WTC11 (cell line): ENCODE measurements at regions not wholly inside any gene's neighbourhood (a gene's known extent, or its start where the extent isn't known, plus 50 kb on each side); places are given as distances from the start of the nearest gene placed in this dataset.

Source experiments
- ESRRA ChIP-seq: sonication (generic); formaldehyde crosslinking; IDR thresholded peaks from 2 replicates; pipeline ENCODE4 v1.8.1; 2022; ENCODE audit warnings: mild to moderate bottlenecking, missing genetic modification reagents, borderline replicate concordance
- RELA ChIP-seq: sonication (generic); formaldehyde crosslinking; IDR thresholded peaks from 2 replicates; pipeline ENCODE4 v1.8.1; 2022; ENCODE audit warnings: missing genetic modification reagents, mild to moderate bottlenecking, borderline replicate concordance
- SOX15 ChIP-seq: fragments of 250-450 bp; sonication (Bioruptor Pico); IDR thresholded peaks from 2 replicates; pipeline ENCODE4 v1.9.0; 2021; ENCODE audit warnings: mild to moderate bottlenecking
- SP1 ChIP-seq: sonication (generic); formaldehyde crosslinking; conservative IDR thresholded peaks from 2 replicates; pipeline ENCODE4 v1.8.1; 2022; ENCODE audit warnings: missing genetic modification reagents
- TCF7 ChIP-seq: sonication (generic); formaldehyde crosslinking; IDR thresholded peaks from 2 replicates; pipeline ENCODE4 v1.8.0; 2022; ENCODE audit warnings: mild to moderate bottlenecking, low read depth, missing genetic modification reagents, moderate library complexity
- ZNF121 ChIP-seq: sonication (generic); formaldehyde crosslinking; IDR thresholded peaks from 2 replicates; pipeline ENCODE4 v1.8.0; 2023; ENCODE audit warnings: missing genetic modification reagents
- TF ChIP-seq, protein P1 (sequence below): sonication (generic); formaldehyde crosslinking; IDR thresholded peaks from 2 replicates; pipeline ENCODE4 v1.8.0; 2022; ENCODE audit warnings: mild to moderate bottlenecking, missing genetic modification reagents
- TF ChIP-seq, protein P2 (sequence below): fragments of 200-600 bp; IDR thresholded peaks from 2 replicates; pipeline ENCODE4 v1.8.0; 2022; ENCODE audit warnings: antibody characterized with exemption
- TF ChIP-seq, protein P3 (sequence below): sonication (generic); formaldehyde crosslinking; IDR thresholded peaks from 2 replicates; pipeline ENCODE4 v1.8.0; 2023; ENCODE audit warnings: mild to moderate bottlenecking, missing genetic modification reagents

DNA sequence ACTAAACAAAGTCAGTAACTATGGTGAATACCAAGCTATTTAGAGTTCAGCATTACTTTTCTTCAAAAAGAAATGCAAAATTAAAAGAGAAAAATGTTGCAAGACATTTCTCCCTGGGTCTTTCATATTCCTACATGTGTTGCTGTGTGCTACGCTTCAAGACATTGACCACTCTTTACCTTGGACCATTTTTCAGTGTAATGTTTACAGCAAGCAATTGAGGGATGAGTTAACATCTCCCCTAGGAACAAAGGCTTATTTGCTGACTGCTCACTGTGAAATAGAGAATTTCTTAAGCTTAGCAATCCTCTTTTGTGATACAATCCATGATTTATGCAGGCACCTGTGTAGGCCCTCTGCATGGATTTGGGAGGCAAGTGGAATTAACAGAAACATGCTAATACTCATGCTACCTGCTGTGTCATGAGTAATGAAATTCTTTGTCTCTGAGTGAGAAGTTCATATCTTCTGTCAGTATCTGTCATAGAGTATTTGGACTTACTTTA is 1202.9 kb upstream of the CDH8 start:
- TF ChIP-seq, protein P1, sequence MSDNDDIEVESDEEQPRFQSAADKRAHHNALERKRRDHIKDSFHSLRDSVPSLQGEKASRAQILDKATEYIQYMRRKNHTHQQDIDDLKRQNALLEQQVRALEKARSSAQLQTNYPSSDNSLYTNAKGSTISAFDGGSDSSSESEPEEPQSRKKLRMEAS (CRISPR knock-in tag): no peak
- TF ChIP-seq RELA (CRISPR knock-in tag) (no peak), TCF7 (CRISPR knock-in tag) (no peak), ZNF121 (CRISPR knock-in tag) (no peak), ESRRA (CRISPR knock-in tag) (no peak), SOX15 (CRISPR knock-in tag) (no peak), SP1 (CRISPR knock-in tag) (no peak)
- TF ChIP-seq, protein P2, sequence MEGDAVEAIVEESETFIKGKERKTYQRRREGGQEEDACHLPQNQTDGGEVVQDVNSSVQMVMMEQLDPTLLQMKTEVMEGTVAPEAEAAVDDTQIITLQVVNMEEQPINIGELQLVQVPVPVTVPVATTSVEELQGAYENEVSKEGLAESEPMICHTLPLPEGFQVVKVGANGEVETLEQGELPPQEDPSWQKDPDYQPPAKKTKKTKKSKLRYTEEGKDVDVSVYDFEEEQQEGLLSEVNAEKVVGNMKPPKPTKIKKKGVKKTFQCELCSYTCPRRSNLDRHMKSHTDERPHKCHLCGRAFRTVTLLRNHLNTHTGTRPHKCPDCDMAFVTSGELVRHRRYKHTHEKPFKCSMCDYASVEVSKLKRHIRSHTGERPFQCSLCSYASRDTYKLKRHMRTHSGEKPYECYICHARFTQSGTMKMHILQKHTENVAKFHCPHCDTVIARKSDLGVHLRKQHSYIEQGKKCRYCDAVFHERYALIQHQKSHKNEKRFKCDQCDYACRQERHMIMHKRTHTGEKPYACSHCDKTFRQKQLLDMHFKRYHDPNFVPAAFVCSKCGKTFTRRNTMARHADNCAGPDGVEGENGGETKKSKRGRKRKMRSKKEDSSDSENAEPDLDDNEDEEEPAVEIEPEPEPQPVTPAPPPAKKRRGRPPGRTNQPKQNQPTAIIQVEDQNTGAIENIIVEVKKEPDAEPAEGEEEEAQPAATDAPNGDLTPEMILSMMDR: no peak
- TF ChIP-seq, protein P3, sequence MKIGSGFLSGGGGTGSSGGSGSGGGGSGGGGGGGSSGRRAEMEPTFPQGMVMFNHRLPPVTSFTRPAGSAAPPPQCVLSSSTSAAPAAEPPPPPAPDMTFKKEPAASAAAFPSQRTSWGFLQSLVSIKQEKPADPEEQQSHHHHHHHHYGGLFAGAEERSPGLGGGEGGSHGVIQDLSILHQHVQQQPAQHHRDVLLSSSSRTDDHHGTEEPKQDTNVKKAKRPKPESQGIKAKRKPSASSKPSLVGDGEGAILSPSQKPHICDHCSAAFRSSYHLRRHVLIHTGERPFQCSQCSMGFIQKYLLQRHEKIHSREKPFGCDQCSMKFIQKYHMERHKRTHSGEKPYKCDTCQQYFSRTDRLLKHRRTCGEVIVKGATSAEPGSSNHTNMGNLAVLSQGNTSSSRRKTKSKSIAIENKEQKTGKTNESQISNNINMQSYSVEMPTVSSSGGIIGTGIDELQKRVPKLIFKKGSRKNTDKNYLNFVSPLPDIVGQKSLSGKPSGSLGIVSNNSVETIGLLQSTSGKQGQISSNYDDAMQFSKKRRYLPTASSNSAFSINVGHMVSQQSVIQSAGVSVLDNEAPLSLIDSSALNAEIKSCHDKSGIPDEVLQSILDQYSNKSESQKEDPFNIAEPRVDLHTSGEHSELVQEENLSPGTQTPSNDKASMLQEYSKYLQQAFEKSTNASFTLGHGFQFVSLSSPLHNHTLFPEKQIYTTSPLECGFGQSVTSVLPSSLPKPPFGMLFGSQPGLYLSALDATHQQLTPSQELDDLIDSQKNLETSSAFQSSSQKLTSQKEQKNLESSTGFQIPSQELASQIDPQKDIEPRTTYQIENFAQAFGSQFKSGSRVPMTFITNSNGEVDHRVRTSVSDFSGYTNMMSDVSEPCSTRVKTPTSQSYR (CRISPR knock-in tag): no peak
